GM18505 (cell line): ENCODE measurements at regions not wholly inside any gene's neighbourhood (a gene's known extent, or its start where the extent isn't known, plus 50 kb on each side); places are given as distances from the start of the nearest gene placed in this dataset.

ENCODE experiments used
- ATAC-seq: cut with Tn5 transposase; IDR thresholded peaks from one replicate; pipeline ENCODE4 v1.9.1; 2021; ENCODE audit not compliant: unreplicated experiment
- POLR2A ChIP-seq: IDR thresholded peaks from 4 replicates; pipeline ENCODE4 v1.6.1; 2011; ENCODE audit warnings: borderline replicate concordance; ENCODE audit not compliant: insufficient read depth, insufficient read length; ENCODE audit errors: extremely low read depth

DNA sequence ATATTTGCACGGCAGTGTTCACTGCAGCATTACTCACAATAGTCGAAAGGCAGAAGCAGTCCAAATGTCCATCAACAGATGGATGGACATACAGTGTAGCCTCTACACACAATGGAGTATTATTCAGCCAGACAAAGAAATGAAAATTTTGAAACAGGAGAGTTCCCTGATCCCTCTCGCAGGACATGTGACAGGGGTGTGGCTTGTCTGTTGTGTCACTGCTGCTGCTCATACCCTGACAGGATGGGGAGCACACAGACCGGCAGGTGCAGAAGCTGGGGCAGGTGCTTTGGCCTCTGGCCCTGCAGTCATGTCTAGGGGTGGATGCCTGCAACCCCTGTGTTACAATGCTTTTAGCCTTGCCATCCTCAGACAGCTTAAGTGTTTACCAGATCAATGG, 204.3 kb downstream of the EFNB2 start:
- ATAC-seq = no peak
- TF ChIP-seq POLR2A = no peak

GRCh38 chr13:106329941-106330340, 205.5 kb downstream of the EFNB2 start:
- ATAC-seq = no peak
- TF ChIP-seq POLR2A = no peak

- no peak for ATAC-seq
- TF ChIP-seq POLR2A = no peak
Observed at GRCh38 chr13:106326751-106327150, 208.7 kb downstream of the EFNB2 start.

DNA sequence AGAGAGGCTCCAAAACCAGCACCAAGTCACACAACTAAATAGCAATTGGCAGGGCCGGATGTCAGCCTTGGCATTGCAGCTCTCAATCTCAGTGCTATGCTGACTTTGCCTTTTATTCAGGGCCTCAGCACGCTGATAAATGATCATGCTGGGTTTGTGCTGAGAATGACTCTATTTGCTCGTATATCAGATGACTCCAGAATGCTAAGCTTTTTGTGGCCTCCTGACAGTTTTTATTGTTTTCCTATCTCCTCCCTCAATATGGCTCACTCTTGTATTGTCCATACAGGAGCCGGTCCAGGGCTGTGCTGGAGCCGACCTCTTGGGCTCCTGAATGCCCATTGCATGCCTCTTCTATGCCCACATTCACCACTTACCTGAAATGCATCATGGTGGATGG, 211.0 kb downstream of the EFNB2 start:
- no peak for TF ChIP-seq POLR2A
- no peak for ATAC-seq

DNA sequence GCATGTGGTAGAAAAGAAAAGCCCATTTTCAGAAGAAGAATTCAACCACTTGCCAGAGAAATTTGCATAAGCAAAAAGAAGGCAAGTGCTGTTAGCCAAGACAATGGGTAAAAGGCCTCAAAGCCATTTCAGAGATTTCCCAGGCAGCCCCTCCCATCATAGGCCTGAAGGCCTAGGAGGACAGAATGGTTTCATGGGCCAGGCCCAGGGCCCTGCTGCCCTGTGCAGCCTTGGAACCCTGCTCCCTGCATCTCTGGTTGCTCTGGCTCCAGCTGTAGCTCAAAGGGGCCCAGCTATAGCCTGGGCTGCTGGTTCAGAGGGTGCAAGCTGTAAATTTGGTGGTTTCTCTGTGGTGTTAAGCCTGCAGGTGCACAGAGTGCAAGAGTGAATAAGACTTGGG, 212.8 kb downstream of the EFNB2 start:
- TF ChIP-seq POLR2A = no peak
- ATAC-seq = no peak

DNA sequence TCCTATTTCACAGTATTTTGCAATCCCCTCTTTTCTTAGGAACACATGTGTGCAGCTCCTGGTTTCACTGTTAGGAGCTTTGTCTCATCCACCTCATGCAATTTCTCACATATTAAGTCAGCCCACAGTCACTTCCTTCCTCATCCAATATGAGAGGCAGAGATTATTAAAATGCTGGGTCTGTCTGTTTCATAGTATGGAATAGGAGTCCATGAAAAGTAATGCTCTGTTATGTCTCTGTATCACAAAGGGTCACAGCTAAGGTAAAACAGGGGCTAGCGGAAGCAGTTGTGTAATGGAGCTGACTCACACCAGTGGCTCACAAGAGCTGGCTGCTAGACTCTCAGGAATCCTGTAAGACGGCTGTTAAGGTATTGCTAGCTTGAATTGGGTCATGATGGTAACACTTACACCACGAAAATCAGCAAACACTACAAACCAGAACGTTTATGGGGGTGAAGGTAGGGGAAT, 216.5 kb downstream of the EFNB2 start:
- no peak for ATAC-seq
- TF ChIP-seq POLR2A = no peak

GRCh38 chr13:106314417-106314816, 221.0 kb downstream of the EFNB2 start:
- no peak for TF ChIP-seq POLR2A
- ATAC-seq = no peak

GRCh38 chr13:106311004-106311403, 224.5 kb downstream of the EFNB2 start:
- no peak for ATAC-seq
- TF ChIP-seq POLR2A = no peak

DNA sequence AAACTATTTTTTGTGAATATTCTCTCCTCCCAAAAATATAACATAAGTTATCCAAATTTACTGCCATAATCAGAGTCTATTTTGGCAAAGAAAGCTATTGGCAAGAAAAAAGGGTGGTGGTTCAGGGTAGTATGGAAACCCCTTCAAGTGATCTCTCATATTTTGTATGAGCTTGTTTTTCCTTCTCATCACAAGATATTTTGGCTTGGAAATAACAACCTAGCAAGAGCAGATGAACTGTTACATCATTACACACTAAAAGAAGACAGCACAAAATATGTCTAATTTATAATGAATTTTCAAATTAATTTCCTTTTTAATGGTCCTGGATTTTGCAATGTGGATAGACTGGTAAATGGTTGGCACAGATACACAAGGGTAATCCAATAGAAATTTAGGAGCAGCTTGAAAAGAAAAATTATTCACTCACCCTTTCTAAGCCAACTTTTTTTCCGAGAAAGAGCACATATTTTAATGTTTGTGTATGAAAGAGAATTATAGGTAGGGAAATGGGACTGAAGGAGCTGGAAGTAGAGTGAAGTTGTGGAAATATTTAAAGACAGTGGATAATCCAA, 225.1 kb downstream of the EFNB2 start:
- no peak for TF ChIP-seq POLR2A

DNA sequence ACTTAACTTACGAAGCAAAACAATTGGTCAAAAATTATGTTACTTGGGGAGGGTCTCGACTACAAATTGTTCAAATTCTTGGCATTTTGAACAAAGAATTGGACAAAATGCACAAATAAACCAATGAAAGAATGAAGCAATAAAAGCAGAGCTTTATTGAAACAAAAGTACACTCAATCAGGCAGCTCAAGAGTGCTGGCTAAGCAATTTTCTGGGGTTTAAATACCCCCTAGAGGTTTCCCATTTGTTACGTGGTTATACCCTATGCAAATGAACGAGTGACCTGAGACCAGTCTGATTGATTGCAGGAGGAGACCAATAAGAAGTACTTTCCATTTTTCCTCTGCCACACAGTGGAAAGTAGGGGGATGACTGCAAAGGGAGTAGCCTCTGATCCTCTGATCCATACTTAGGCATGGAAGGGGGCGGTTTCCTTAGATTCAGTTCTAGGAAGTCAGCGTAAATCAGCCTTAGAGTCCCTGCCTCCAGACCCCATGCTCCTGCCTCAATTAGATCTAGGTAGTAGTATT, 228.6 kb downstream of the EFNB2 start:
- no peak for TF ChIP-seq POLR2A
- ATAC-seq = no peak

More for the DNA sequence above, 225.1 kb downstream of the EFNB2 start:
- ATAC-seq = no peak

DNA sequence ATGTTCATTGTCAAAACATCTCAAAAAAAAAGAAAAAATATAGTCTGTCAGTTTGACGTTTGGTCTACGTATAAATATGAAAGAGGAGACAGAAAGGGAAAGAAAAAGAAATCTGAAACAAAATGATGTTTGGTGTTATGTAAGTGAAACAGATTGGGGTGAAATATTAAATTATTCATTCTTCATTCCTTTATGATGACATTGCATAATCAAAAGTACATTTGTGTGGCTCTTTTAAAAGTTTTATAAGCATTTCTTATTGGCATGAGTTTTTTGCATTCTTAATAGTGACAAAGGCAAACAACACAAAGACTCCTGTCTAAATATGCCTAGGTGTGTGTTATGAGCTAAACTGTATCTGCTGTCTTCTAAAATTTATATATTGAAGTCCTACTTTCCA, 232.6 kb downstream of the EFNB2 start:
- ATAC-seq = no peak
- TF ChIP-seq POLR2A = no peak

DNA sequence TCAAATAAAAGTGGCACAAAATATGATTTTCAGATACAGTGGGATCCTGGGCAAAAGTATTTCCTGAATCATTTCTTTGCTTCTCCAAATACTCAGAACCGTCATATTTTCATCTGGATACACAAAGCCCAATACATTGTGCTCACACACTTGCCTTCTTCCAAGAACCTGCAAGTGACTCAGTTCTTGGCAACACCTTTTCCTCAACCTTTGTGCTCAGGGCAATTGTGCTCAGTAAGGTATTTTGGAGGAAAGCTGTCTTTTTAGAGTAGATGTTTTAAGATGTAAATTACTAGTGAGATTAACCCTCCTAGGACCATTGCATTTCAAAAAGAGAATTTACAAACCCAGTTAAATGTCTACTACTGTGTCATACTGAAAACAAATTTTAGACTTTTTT, 233.5 kb downstream of the EFNB2 start:
- no peak for TF ChIP-seq POLR2A
- no peak for ATAC-seq

DNA sequence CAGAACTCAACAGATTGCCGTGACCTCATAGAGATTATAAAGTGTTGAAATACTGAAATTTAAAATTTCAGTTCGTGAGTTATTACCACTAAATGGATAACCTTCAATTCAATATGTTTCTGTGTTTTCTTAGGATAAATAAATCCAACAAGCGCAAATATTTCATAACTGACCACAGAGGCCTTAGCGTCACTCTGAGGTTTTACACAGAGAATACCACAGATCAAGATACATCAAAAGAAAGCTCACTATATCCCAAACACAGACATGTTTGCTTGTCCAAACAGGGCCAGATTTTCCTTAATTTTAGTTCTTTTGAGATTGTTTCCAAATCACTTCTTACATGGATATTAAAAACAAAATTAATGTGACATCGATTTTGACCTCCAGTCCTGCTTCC, 235.8 kb downstream of the EFNB2 start:
- no peak for TF ChIP-seq POLR2A
- ATAC-seq = no peak

DNA sequence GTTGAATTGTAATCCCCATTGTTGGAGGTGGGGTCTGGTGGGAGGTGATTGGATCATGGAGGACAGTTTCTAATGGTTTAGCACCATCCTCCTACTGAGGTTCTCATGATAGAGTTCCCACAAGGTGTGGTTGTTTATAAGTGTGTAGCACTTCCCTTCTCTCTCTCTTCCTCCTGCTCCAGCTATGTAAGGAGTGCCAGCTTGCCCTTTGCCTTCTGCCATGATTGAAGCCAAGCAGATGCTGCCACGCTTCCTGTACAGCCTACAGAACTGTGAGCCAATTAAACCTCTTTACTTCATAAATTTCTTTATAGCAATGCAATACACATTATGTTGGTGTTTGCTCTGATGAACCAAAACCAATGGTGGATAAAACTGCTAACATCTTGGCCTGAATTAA, 238.2 kb downstream of the EFNB2 start:
- no peak for TF ChIP-seq POLR2A
- no peak for ATAC-seq

DNA sequence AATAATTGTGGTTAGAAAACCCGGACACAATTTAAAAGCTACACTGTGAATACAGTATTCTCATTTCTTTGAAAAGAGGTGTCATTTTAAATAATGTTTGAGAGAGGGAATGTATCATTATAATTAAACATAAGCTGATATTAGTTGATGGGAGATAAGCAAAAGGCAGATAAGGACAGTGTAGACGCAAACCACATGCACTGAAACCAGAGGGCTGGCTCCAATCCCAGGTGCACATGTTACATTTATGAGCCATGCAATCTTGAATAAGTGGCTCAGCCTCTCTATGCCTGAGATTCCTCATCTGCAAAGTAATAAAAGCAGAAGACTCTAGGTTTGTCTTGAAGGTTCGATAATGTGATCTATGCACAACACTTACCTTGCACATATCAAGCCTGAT, 238.7 kb downstream of the EFNB2 start:
- no peak for ATAC-seq
- TF ChIP-seq POLR2A = no peak
